Activated CD8-positive, alpha-beta memory T cell treated with anti-CD3 and anti-CD28 coated beads, Interleukin-2, amount 50 U/mL, for 24 hours (primary cell): ENCODE measurements at regions not wholly inside any gene's neighbourhood (a gene's known extent, or its start where the extent isn't known, plus 50 kb on each side); places are given as distances from the start of the nearest gene placed in this dataset.
"Not testable (repeated sequence)": the region's sequence is repeated elsewhere in the genome, so short reads cannot be mapped to it uniquely, and the experiment has no call there.

ENCODE experiments used
- DNase-seq: peaks from one replicate; pipeline ENCODE4 v3.0.0-alpha.2; 2020; ENCODE audit errors: extremely low read depth

- DNase-seq = no peak
Observed at GRCh38 chr4:17010426-17011087, 112.1 kb upstream of the LDB2 start.

GRCh38 chr4:17009871-17010367 lies 111.5 kb upstream of the LDB2 start:
- DNase-seq = no peak

- DNase-seq = no peak
Observed at GRCh38 chr4:17008834-17009345, 110.4 kb upstream of the LDB2 start.

GRCh38 chr4:17003606-17004392 lies 105.4 kb upstream of the LDB2 start:
- DNase-seq = not testable (repeated sequence)

- no peak for DNase-seq
Observed at GRCh38 chr4:16995451-16995850, 97.0 kb upstream of the LDB2 start.

- DNase-seq = no peak
Observed at GRCh38 chr4:16993956-16994840, 95.8 kb upstream of the LDB2 start.

GRCh38 chr4:16992566-16993225 lies 94.3 kb upstream of the LDB2 start:
- DNase-seq = no peak

- DNase-seq = no peak
Observed at GRCh38 chr4:16991450-16991849, 93.0 kb upstream of the LDB2 start.

GRCh38 chr4:16989371-16989770 lies 90.9 kb upstream of the LDB2 start:
- no peak for DNase-seq

- no peak for DNase-seq
Observed at GRCh38 chr4:16988814-16989213, 90.4 kb upstream of the LDB2 start.

GRCh38 chr4:16977081-16977480 lies 78.6 kb upstream of the LDB2 start:
- no peak for DNase-seq

- DNase-seq = no peak
Observed at GRCh38 chr4:16969696-16970135, 71.3 kb upstream of the LDB2 start.

GRCh38 chr4:16967722-16968121 lies 69.3 kb upstream of the LDB2 start:
- no peak for DNase-seq

GRCh38 chr4:16959305-16959704 lies 60.9 kb upstream of the LDB2 start:
- DNase-seq = no peak

- DNase-seq = no peak
Observed at GRCh38 chr4:16952896-16953630, 54.6 kb upstream of the LDB2 start.

GRCh38 chr4:16952462-16952871 lies 54.0 kb upstream of the LDB2 start:
- DNase-seq = no peak
